IPS-18a (cell line): ENCODE measurements at regions not wholly inside any gene's neighbourhood (a gene's known extent, or its start where the extent isn't known, plus 50 kb on each side); places are given as distances from the start of the nearest gene placed in this dataset.

Source experiments
- H3K27ac ChIP-seq: one replicate; pipeline ENCODE4 v1.5.1; 2013; ENCODE audit warnings: low read length
- H3K27me3 ChIP-seq: one replicate; pipeline ENCODE4 v1.6.1; 2013; ENCODE audit warnings: mild to moderate bottlenecking, low read length; ENCODE audit not compliant: control insufficient read depth, insufficient read depth
- H3K36me3 ChIP-seq: one replicate; pipeline ENCODE4 v1.6.1; 2013; ENCODE audit warnings: low read depth, low read length; ENCODE audit not compliant: control insufficient read depth
- H3K4me1 ChIP-seq: one replicate; pipeline ENCODE4 v1.6.1; 2013; ENCODE audit warnings: low read depth, low read length; ENCODE audit not compliant: control insufficient read depth
- H3K4me3 ChIP-seq: one replicate; pipeline ENCODE4 v1.5.1; 2013; ENCODE audit warnings: low read length
- H3K9ac ChIP-seq: one replicate; pipeline ENCODE4 v1.6.1; 2013; ENCODE audit warnings: mild to moderate bottlenecking, low read length, moderate library complexity
- H3K9me3 ChIP-seq: one replicate; pipeline ENCODE4 v1.6.1; 2013; ENCODE audit warnings: low read depth, low read length; ENCODE audit not compliant: control insufficient read depth

DNA sequence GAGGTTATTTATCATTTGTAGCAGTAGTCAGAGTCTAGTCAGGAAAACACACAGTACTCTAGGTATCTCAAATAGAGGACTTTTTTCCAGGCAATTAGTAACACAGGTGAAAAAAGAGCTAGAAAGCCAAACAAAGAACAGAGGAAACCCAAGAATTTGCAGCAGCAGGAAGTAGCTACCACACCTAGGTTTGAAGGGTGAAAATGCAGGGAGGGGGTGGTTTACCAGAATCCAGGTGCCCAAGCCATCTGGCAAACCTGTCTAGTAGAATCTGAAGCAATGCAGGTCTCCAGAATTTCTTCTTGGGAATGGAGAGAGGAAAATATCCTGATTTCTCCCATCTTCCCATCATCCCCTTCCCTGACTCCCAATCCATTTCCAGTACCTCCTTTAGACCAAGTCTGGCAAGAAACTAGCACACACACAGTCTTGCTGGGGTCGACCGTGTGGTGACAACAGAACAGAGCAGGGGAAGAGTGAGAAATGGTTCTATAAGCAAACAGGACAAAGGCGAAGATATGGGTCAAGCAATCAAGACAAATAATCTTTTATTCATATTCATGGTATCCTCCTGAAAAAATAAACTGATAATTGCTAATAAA is 231.9 kb upstream of the MMADHC start:
- Histone ChIP-seq H3K36me3 (no peaks in the 10 kb centered on the region), H3K9me3 (no peaks in the 10 kb centered on the region), H3K27me3 (no peaks in the 10 kb centered on the region), H3K27ac (no peak overlapping the region), H3K9ac (no peak overlapping the region), H3K4me1 (peaks cover 8% of the 10 kb centered on the region), H3K4me3 (no peak overlapping the region)

DNA sequence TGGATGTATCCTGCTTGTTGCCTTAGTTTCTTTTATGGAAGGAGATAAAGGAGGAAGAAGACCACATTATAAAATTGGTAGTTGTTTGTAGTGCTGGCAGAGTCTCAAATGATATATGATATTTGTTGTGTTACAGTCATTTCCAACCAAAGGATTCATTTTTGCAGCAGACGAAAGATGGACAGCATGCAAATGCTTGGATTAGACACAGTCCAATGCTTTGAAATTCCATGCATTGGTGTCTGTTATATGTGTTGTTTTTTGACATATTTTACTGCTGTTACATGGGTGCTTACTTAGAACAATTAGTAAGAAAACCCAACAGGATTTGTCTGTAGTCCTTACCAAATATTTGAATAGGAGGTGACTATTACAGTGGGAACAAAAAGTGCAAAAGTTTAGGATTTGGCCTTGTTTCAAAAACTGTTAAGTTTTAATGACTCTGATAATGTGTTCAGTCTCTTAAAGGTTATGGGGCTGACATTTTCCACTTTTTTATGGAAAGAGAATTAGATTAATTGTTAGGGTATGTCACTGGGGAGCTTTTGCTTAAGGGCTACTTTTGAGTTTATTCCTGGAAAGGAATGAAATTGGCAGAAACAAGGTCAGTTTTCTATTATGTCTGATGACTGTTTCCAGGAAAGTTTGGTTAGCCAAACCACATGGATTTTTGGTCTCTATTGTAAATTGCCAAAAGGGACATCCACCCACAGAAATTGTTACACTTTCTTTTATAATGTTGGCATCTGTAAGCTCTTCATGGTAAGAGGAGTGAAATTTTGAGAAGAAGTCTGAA is 229.4 kb upstream of the MMADHC start:
- Histone ChIP-seq H3K36me3 (no peaks in the 10 kb centered on the region), H3K27ac (no peak overlapping the region), H3K27me3 (no peaks in the 10 kb centered on the region), H3K4me1 (peaks cover 6% of the 10 kb centered on the region), H3K4me3 (no peak overlapping the region), H3K9ac (no peak overlapping the region), H3K9me3 (no peaks in the 10 kb centered on the region)

DNA sequence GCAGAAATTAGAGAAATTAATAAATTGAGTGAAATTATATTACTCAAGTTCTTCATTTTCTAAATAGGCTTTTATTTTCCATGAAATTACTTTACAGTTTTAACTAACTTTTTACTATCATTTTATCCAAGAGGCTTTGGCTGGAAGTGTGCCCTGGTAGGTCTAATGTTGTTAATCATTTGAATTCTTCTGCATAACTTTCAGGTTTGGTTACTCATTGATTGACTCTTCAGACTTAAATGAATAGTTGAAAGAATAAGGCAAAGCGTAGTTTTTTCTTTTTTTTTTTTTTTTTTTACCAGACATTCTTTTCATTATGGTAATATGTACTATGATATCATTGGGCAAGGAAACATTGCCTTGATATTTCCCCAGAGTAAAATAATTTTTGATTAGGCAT is 228.4 kb upstream of the MMADHC start:
- Histone ChIP-seq H3K4me1 (peaks cover 6% of the 10 kb centered on the region), H3K27me3 (no peaks in the 10 kb centered on the region), H3K36me3 (no peaks in the 10 kb centered on the region), H3K4me3 (no peak overlapping the region), H3K9me3 (no peaks in the 10 kb centered on the region), H3K27ac (no peak overlapping the region), H3K9ac (no peak overlapping the region)

DNA sequence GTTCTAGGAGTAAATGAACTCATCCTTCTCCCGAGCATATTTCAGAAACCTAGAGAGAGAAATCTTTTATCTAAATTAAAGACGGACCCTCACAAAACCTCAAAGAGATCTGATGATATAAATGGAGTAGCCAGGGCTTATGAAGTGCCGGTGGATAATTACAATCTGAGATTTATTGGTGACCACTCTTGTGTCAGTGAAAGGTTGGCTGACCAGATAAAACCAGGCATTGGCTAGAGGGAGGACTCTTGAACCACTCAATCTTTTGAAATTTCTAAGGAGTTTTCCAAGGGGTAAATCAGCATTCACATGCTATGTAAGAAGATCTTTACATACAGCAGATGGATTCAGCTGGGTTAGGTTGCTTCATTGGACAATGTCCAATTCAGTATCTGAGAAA is 227.3 kb upstream of the MMADHC start:
- no peak overlapping the region for H3K4me3 ChIP-seq
- H3K27me3 ChIP-seq = no peaks in the 10 kb centered on the region
- H3K9ac ChIP-seq = no peak overlapping the region
- H3K27ac ChIP-seq = no peak overlapping the region
- H3K4me1 ChIP-seq = peaks cover 6% of the 10 kb centered on the region
- H3K9me3 ChIP-seq = no peaks in the 10 kb centered on the region
- no peaks in the 10 kb centered on the region for H3K36me3 ChIP-seq

DNA sequence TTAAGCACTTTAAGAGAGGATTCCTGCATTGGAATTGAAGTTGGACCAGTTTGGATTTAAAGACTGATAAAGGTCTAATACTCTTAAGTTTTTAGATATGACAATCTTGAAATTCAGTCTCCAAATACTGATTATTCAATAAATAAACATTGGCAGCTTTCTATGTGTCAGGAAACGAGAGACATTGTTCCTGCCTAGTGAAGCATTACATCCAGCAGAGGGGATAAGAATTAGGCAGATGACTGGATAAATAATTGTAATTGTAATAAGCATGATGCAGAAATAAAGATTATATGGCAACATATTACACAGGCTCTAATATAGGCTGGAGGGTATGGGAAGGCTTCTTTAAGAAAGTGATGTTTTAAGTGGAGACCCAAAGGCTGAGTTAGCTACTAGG is 226.5 kb upstream of the MMADHC start:
- H3K9ac ChIP-seq = no peak overlapping the region
- no peaks in the 10 kb centered on the region for H3K9me3 ChIP-seq
- H3K36me3 ChIP-seq = no peaks in the 10 kb centered on the region
- no peaks in the 10 kb centered on the region for H3K27me3 ChIP-seq
- H3K27ac ChIP-seq = no peak overlapping the region
- no peak overlapping the region for H3K4me3 ChIP-seq
- H3K4me1 ChIP-seq = peaks cover 2% of the 10 kb centered on the region

DNA sequence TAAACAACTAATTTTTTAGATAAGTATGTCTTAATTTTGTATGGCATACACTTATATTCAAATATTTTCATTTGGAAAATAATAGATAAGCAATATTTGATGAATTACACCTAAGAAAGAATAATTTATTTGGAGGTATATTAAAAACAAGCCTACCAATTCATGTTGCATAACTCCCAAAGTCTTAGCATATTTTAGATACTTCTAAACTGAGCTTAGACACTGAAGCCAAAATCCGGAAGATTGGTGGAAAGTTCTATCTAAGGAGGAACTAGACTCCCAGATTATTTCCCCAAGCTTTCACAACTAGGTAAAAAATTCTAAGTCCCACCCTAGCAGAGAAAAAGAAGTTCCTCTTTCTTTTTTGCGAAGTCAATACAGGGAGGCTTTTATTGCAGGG is 221.0 kb upstream of the MMADHC start:
- H3K4me1 ChIP-seq = peaks cover 4% of the 10 kb centered on the region
- H3K36me3 ChIP-seq = no peaks in the 10 kb centered on the region
- no peaks in the 10 kb centered on the region for H3K9me3 ChIP-seq
- H3K4me3 ChIP-seq = no peak overlapping the region
- H3K27me3 ChIP-seq = no peaks in the 10 kb centered on the region
- no peak overlapping the region for H3K27ac ChIP-seq
- no peak overlapping the region for H3K9ac ChIP-seq

DNA sequence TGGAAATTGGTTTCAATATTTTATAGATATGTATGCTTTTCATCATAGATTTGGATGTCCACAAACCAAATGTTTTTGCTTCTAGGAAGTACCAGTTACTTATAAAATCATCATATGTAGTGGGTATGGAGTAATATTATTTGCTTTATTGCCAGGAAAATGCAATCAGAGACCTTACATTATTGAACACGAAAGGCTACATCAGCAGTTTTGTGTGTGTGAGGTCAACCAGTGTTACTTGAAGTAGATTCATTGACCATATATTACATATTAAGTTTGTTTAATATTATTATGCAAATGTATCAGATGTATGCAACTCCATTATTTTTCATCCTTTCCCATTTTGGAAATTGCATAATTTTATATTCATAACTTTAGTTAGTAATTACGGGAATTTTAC is 219.1 kb upstream of the MMADHC start:
- Histone ChIP-seq H3K27ac (no peak overlapping the region), H3K9me3 (no peaks in the 10 kb centered on the region), H3K36me3 (no peaks in the 10 kb centered on the region), H3K9ac (no peak overlapping the region), H3K4me3 (no peak overlapping the region), H3K4me1 (peaks cover 4% of the 10 kb centered on the region), H3K27me3 (no peaks in the 10 kb centered on the region)

DNA sequence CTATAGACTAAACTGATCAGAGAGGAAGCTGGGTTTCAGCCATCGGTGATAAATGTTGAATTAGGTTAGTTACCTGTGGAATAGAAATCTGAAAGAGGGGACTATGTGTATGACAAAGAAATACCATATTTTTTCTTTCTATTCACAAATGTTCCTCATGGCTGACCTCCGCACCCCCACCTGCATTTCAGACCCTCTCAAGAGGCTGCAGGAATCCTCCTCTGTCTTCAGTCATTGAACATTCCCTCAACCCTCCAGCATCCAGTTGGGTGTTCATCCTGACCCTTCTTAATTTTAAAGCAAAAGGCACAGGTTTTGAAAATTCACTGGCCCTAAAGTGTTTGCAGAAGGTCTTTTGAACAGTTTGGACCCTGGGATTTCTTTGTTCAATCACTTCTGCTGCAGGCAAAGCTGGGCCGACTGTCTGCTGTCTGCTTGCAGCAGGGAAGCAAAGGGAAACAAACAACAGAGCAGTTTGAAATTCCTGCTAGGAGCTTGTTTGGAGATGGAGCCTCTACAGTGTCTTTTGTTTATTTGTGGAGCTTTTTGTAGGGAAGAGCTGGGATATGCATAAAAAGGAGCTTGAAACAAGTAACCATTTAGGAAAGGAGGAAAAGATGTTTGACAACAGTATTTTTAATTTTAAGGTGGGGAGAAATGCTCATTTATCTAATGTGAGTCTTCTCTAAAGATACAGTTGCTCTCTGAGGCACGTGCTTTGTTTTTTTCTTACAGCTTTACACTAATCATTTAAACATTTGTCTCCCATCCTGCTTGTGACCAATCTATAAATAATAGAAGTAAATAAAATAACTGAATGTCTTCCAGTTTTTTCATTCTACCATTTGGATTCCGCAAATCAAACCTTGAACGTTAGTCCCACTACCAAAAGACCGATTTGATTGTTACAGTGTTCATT is 213.3 kb upstream of the MMADHC start:
- Histone ChIP-seq H3K9ac (no peak overlapping the region), H3K4me1 (peaks cover 14% of the 10 kb centered on the region), H3K9me3 (no peaks in the 10 kb centered on the region), H3K36me3 (no peaks in the 10 kb centered on the region), H3K4me3 (no peak overlapping the region), H3K27ac (no peak overlapping the region), H3K27me3 (no peaks in the 10 kb centered on the region)

DNA sequence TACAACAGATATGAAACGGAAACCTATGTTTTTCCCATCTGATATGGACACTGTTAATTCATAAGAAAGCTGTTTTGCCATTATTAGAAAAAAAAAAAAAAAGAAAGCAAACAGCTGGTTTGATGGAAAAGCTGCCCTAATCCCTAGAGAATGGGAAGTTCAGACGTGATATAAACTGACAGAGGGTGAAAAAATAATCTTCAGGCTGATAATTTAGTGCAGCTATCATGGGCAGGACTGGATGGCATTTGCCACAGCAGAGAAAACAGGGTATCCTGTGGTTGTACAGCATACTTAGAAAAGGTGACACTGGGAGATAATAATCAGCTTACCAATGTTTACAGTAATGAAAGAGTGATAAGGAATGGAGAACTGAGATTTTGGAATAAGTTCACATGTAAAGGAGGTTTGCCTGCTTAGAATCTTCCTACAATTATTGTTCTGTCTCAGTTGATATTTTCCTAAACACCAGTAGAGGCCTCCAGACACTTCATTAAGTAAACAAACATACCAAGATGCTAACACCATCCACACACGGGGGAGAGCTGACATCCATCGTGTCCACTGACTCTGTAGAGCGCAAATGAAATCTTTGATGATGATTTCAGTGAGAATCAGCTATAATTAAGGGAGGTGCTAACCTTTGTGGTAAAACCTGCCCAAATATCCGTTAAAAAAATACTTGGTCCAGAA is 211.6 kb upstream of the MMADHC start:
- no peak overlapping the region for H3K4me3 ChIP-seq
- no peaks in the 10 kb centered on the region for H3K36me3 ChIP-seq
- H3K9ac ChIP-seq = no peak overlapping the region
- H3K27me3 ChIP-seq = no peaks in the 10 kb centered on the region
- no peak overlapping the region for H3K27ac ChIP-seq
- H3K9me3 ChIP-seq = no peaks in the 10 kb centered on the region
- peaks cover 14% of the 10 kb centered on the region for H3K4me1 ChIP-seq

DNA sequence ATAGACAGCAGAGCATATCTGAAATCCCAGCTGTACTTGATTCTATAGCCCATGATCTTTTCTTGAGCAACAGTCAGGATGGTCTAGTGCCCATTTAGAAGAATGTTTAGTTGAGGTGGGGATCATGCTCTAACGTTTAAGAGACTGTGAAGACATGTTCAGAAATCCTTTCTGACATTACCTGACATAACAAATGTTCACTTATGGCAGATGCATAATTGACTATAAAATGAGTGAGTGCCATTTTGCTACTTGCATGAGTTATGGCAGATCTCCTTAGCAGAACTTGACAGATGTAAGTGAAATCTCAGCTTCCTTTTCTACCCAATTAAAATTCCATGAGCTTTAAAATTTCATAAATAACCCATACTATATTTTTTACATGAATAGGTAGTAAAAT is 209.5 kb upstream of the MMADHC start:
- H3K27ac ChIP-seq = no peak overlapping the region
- no peaks in the 10 kb centered on the region for H3K9me3 ChIP-seq
- H3K36me3 ChIP-seq = no peaks in the 10 kb centered on the region
- no peaks in the 10 kb centered on the region for H3K27me3 ChIP-seq
- H3K4me1 ChIP-seq = peaks cover 14% of the 10 kb centered on the region
- H3K9ac ChIP-seq = no peak overlapping the region
- no peak overlapping the region for H3K4me3 ChIP-seq

DNA sequence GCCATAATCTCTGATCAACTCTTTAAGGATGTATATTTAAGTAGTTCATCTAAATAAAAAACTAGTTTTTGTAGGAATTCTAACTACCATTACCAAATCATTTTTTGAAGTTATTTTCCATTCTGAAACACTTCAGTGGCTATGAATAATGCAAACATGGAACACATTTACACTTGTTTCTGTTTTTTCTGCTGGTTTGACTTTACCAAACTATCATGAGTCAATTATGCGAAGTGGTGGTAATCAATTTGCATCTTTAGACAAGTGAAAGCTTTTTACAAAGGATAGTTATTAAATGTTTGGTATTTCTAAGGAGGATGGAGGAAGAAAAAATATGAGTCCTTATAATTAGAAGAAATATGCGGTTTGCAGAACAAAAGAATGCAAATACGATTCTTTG is 202.0 kb upstream of the MMADHC start:
- no peaks in the 10 kb centered on the region for H3K36me3 ChIP-seq
- H3K9me3 ChIP-seq = no peaks in the 10 kb centered on the region
- H3K4me3 ChIP-seq = no peak overlapping the region
- H3K27me3 ChIP-seq = no peaks in the 10 kb centered on the region
- H3K9ac ChIP-seq = no peak overlapping the region
- no peaks in the 10 kb centered on the region for H3K4me1 ChIP-seq
- no peak overlapping the region for H3K27ac ChIP-seq
